ENCODE measurements at regions not wholly inside any gene's neighbourhood (a gene's known extent, or its start where the extent isn't known, plus 50 kb on each side); places are given as distances from the start of the nearest gene placed in this dataset.

- no peak overlapping the region for H2AFZ ChIP-seq
- 0 out of 2 replicates have a peak, but pooled peaks cover 4% of the 10 kb centered on the region for H3K4me1 ChIP-seq (ENCODE audit: insufficient read depth)
- H3F3A ChIP-seq (replicated peaks; ENCODE audit: low read depth): no peaks in the 10 kb centered on the region
- no peaks in the 10 kb centered on the region for H3K79me2 ChIP-seq (replicated peaks; ENCODE audit: insufficient read depth)
- Mint-ChIP-seq H3K27ac (peak overlapping the region; percentile 12; the same call in 1 of the 2 replicates), H3K36me3 (ENCODE audit: low read depth) (no peaks in the 10 kb centered on the region), H3K4me3 (no peak overlapping the region), H3K9me3 (no peaks in the 10 kb centered on the region; the same call in 2 of the 3 replicates), H3K4me1 (peaks cover 2% of the 10 kb centered on the region; the same call in 1 of the 3 replicates), H3K27me3 (ENCODE audit: insufficient read depth, low read depth, poor library complexity) (no peaks in the 10 kb centered on the region)
- TF ChIP-seq REST (IDR thresholded peaks at IDR 0.05; ENCODE audit: unreplicated experiment): no peak
- no peak for TF ChIP-seq EZH2 (IDR thresholded peaks at IDR 0.05; ENCODE audit: low read depth, unreplicated experiment)
- TF ChIP-seq JUNB (IDR thresholded peaks at IDR 0.05; ENCODE audit: unreplicated experiment): no peak
- TF ChIP-seq ZNF114 (CRISPR knock-in tag; IDR thresholded peaks at IDR 0.05): no peak
- no peak for TF ChIP-seq ETS1 (IDR thresholded peaks at IDR 0.05)
- no peak for TF ChIP-seq ZNF462 (CRISPR knock-in tag; IDR thresholded peaks at IDR 0.05)
- TF ChIP-seq CTCF (conservative IDR thresholded peaks at IDR 0.05; ENCODE audit: low read depth in 2 of 2): no peak
- no peak for TF ChIP-seq CREB1 (CRISPR knock-in tag; IDR thresholded peaks at IDR 0.05; ENCODE audit: low read depth)
- no peak for TF ChIP-seq EZH2phosphoT487 (IDR thresholded peaks at IDR 0.05; ENCODE audit: unreplicated experiment)
- TF ChIP-seq POLR2AphosphoS5 (IDR thresholded peaks at IDR 0.05; ENCODE audit: low read depth): no peak
- TF ChIP-seq STAT1 (IDR thresholded peaks at IDR 0.05; ENCODE audit: unreplicated experiment): no peak
- H4K20me1 ChIP-seq (replicated peaks; ENCODE audit: insufficient read depth): no peaks in the 10 kb centered on the region
- no peak for DNase-seq (ENCODE audit: low spot score)
- H3K27me3 ChIP-seq (ENCODE audit: insufficient read depth): no peaks in the 10 kb centered on the region
- H3K27ac ChIP-seq (ENCODE audit: low read depth): no peak overlapping the region
- H3K4me2 ChIP-seq: no peak overlapping the region
- peaks cover 2% of the 10 kb centered on the region; the same call in 1 of the 2 replicates for H3K9me2 ChIP-seq (ENCODE audit: insufficient read depth)
- H3K36me3 ChIP-seq (ENCODE audit: insufficient read depth): no peaks in the 10 kb centered on the region
- no peak overlapping the region for H3K4me3 ChIP-seq
- no peak for ATAC-seq
These were observed 153.1 kb downstream of the PCDH17 start for GRCh38 chr13:57784633-57785032.

Measured in GM23338 (cell line).